GM21447 (cell line): ENCODE measurements at regions not wholly inside any gene's neighbourhood (a gene's known extent, or its start where the extent isn't known, plus 50 kb on each side); places are given as distances from the start of the nearest gene placed in this dataset.
"Not testable (repeated sequence)": the region's sequence is repeated elsewhere in the genome, so short reads cannot be mapped to it uniquely, and the experiment has no call there.

Experiments
- ATAC-seq: cut with Tn5 transposase; IDR thresholded peaks from one replicate; pipeline ENCODE4 v1.9.1; 2021; ENCODE audit not compliant: unreplicated experiment

- not testable (repeated sequence) for ATAC-seq
These were observed 351.7 kb upstream of the FRG2C start for GRCh38 chr3:75312469-75312868.

DNA sequence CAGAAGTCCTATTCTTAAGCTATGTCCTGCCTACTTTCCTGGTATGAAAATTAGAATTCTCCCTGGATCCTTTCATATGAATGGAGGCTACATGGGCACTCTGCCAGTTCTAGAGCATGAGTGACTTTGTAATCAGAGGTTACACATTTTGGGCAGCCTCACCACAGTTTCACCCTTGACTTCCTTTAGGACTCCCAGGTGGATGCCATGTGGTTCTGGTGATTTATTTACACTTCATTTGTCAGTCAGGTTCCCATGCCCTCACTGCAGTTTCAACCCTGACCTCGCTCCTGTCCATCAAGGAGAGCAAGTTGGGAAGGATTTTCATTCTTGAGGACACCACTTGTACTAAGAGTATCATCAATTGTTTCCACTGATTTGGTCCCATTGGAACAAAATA, 344.4 kb upstream of the FRG2C start:
- ATAC-seq = not testable (repeated sequence)

DNA sequence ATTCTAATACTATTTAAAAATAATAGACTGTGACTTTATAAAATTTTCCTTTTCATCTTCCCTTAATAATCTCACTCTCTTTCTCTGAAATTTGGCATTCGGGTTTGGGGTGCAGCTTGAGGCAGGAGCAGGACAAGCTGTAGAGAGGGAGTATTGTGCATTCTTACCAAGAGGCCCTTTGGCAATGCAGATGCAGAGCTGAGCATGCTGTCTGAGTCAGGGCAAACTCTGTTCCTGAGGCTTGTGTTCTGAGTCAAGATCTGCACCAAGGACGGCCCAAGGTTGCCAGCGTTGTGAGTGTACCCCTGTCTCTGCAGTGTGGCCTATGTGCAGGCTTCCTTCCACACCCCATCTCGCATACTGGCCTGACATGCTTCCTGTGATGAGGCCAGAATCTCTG, 343.8 kb upstream of the FRG2C start:
- no peak for ATAC-seq

GRCh38 chr3:75321060-75321459, 343.1 kb upstream of the FRG2C start:
- ATAC-seq = no peak

- not testable (repeated sequence) for ATAC-seq
These were observed 340.2 kb upstream of the FRG2C start for GRCh38 chr3:75323936-75324335.

GRCh38 chr3:75325716-75326115, 338.4 kb upstream of the FRG2C start:
- no peak for ATAC-seq

- no peak for ATAC-seq
These were observed 336.7 kb upstream of the FRG2C start for GRCh38 chr3:75327453-75327852.

DNA sequence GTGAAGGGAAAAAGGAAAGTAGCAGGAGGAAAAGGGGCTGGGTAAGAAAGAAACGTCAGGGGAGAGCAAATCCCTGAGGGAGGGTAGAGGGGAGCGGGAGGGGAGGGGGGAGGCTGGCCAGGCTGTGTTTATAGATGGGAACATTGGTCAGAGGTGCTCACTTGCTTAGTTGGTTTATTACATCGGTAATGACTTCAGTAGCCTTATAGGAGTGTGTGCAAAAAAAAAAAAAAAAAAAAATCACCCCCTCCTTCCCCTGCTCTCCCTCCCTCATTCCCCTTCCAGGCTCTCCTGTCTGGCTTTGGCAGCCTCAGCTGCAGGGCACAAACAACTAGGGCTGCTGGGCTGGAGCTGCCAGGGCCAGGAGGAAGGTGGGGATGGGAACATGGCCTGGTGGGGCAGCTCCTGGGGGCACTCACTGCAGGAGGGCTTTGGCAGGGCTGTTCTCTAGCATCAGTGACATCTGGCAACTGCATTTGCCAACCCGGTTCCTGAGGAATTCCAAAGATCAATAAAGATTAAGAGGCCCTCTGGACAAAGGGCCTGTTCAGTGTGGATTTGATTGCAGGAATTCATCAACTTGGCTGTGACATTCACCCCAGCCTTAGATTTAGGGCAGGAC, 334.5 kb upstream of the FRG2C start:
- ATAC-seq = no peak

DNA sequence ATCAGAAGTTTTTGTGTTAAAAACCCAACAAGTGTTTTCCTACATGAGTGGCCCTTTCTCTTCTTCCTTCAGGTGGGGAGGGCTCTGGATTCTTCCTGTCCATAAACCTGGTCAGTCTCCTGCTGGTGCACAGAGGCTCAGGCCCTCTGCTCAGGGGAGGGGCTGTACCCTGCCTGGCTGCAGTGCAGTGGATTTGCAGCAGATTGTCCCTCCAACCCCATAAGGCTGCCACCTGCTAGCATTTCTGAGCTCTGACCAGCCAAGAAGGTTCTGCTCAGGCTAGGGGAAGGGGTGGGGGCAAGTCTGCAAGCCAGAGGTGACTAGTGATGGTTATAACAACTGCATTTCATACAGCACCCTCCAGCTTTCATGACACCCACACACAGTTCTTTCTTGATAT, 333.7 kb upstream of the FRG2C start:
- not testable (repeated sequence) for ATAC-seq

- not testable (repeated sequence) for ATAC-seq
These were observed 332.0 kb upstream of the FRG2C start for GRCh38 chr3:75332090-75332489.

GRCh38 chr3:75332794-75333193, 331.3 kb upstream of the FRG2C start:
- no peak for ATAC-seq

- ATAC-seq = no peak
These were observed 329.8 kb upstream of the FRG2C start for GRCh38 chr3:75334299-75334698.

DNA sequence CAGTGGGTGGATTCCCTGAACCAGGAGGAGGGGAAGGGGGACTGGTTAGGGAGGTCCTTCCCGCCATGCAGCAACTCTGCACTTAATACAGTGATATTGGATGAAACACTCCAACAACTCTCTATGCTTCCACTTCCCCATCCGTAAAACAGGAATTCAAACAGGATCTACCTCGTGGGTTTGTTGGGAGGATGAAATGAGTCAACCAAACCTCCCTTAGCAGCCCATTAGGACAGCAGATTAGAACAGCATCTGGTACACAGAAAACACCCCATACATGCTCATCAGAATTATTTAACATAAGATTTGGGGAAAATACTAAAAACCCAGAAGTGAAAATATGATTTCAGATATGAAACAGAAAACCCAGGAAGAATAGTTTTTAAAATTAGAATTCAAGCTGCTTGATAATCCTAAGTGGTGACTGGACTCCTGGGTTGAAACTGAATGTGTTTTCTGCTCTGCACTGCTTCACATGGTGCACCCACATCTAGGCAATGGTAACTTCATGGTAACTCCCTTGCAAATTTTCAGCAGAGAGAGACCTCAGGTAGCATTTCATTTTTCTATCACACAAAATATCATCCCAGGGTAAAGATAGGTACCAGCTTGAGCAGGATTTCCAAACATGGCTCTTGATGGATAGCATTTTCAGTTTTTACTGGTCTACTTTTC, 326.8 kb upstream of the FRG2C start:
- ATAC-seq = no peak

DNA sequence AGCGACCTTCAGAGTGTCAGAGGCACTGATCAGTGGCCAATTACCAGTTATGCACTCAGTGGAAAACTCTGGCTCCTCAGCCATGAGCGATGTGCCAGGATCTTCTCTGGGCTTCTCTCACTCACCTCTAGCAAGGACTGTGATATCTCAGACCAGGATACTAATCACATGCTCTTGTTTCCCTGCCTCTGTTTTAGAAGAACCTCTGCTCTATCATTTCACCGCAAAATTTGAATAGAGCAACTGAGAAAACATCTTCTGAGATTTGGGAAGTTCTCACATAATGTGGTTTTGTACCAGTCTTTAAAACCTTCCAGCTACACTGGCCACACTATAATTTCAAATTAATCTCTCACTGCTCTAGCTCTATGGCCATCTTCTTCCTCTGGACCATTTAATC, 325.8 kb upstream of the FRG2C start:
- ATAC-seq = no peak

DNA sequence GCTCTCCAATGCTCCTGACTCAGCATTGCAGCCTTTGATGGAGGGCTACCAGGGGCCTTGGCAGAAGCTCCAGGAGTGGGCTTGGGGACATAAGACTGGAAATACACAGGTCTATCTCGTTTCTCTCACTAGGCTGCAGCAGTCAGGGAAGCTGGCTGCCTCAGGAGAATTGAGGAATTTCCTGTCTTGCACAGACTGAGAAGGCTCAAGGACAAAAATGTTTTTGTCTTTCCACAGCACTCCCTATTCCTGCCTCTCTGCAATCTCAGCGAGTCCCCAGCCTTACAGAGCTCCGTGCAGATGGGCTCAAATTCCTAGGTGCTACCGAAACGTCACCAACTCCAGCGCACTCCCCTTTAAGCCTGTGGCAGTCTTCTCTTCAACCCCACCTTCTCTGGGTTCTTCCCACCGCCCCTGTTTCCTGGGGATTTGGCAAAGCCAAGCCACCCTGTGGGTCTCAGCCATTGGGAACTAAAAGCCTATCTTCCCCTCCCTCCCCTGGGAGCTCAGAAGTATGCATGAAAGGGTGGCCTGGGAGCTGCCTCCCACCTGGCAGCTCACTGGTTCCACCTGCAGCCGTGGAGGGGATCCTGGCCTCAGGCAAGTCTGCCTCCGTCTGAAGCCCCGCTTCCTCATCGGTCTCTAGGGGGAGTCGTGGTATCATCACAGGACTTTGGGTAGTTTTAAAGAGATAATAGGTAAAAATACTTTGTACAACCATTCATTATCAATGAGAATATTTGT, 322.6 kb upstream of the FRG2C start:
- no peak for ATAC-seq

DNA sequence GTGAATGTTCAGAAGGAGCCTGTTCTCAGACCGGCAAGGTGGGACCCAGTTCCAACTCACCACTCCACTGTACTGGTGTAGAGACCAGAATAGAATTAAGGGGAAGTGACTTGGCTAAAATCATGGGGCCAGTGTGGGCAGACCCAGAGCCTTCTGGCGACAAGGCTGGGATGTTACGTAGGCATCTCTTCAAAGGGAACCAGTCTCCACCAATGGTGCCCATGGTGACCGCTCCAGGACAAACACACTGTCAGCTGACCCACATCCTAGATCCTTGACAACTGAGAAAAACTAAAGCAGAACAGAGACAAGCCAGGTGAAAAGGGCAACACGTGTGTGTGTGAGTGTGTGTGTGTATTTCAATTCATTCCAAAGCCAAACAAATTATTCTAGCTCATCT, 321.7 kb upstream of the FRG2C start:
- no peak for ATAC-seq

GRCh38 chr3:75350536-75350935, 313.6 kb upstream of the FRG2C start:
- not testable (repeated sequence) for ATAC-seq

GRCh38 chr3:75362086-75362784, 301.9 kb upstream of the FRG2C start:
- ATAC-seq = not testable (repeated sequence)

DNA sequence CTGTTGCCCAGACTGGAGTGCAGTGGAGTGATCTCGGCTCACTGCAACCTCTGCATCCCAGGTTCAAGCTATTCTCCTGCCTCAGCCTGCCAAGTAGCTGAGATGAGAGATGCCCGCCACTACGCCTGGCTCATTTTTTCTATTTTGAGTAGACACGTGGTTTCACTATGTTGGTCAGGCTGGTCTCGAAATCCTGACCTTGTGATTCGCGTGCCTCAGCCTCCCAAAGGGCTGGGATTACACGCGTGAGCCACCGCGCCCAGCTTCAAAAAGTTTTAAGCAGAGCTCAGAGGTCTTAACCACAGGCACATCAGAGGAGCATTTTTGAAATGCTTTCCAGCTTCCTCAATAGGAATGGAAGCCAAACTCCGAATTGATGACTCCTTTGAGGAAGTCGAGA, 291.2 kb upstream of the FRG2C start:
- ATAC-seq = not testable (repeated sequence)

DNA sequence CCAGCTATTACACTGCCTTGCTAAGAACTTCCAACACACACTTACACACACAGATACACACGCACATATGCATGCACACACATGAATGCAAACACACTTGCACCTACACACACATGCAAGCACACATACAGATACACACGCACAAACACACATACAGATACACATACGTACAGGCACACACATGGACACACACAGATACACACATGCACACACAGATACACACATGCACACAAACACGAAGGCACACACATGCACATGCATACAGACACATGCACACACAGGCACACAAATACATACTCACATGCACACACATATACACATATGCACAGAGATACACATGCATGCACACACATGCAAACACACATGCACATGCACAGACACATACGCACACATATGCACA, 284.3 kb upstream of the FRG2C start:
- ATAC-seq = not testable (repeated sequence)

- ATAC-seq = no peak
These were observed 283.8 kb upstream of the FRG2C start for GRCh38 chr3:75380276-75380771.
